NB4 (cell line): ENCODE measurements at regions not wholly inside any gene's neighbourhood (a gene's known extent, or its start where the extent isn't known, plus 50 kb on each side); places are given as distances from the start of the nearest gene placed in this dataset.

ENCODE experiments used
- DNase-seq: peaks from one replicate; pipeline ENCODE4 v3.0.0; 2010; ENCODE audit warnings: low read depth
- H3K4me3 ChIP-seq: one replicate; pipeline ENCODE4 v1.5.1; 2011; ENCODE audit warnings: mild to moderate bottlenecking, low read depth, low read length, moderate library complexity
- CTCF ChIP-seq: IDR thresholded peaks from one replicate; pipeline ENCODE4 v1.5.1; 2012; ENCODE audit warnings: low read depth, low read length
- MAX ChIP-seq: IDR thresholded peaks from 2 replicates; pipeline ENCODE4 v1.6.1; 2011; ENCODE audit warnings: low read depth, low read length
- MYC ChIP-seq: IDR thresholded peaks from 2 replicates; pipeline ENCODE4 v1.6.1; 2011; ENCODE audit warnings: low read depth, low read length
- POLR2A ChIP-seq: IDR thresholded peaks from 2 replicates; pipeline ENCODE4 v1.6.1; 2011; ENCODE audit warnings: mild to moderate bottlenecking; ENCODE audit not compliant: insufficient read length; ENCODE audit errors: extremely low read depth

- TF ChIP-seq CTCF = no peak
- no peak for TF ChIP-seq MYC
- no peak for TF ChIP-seq MAX
- TF ChIP-seq POLR2A = no peak
- H3K4me3 ChIP-seq = no peak overlapping the region
- no peak for DNase-seq
Measured at GRCh38 chr5:5018578-5018970, 121.6 kb upstream of the ADAMTS16 start.

- no peak for DNase-seq
- H3K4me3 ChIP-seq = no peak overlapping the region
- TF ChIP-seq CTCF (no peak), POLR2A (no peak)
Measured at GRCh38 chr5:5021436-5021835, 118.7 kb upstream of the ADAMTS16 start.

GRCh38 chr5:5025098-5025773 is 114.9 kb upstream of the ADAMTS16 start:
- no peak for TF ChIP-seq POLR2A
- TF ChIP-seq CTCF = no peak
- no peak for TF ChIP-seq MYC
- no peak for TF ChIP-seq MAX
- H3K4me3 ChIP-seq = peak overlapping the region; percentile 11
- no peak for DNase-seq

- no peak for TF ChIP-seq MYC
- TF ChIP-seq MAX = no peak
- no peak for TF ChIP-seq CTCF
- no peak for TF ChIP-seq POLR2A
- H3K4me3 ChIP-seq = peak overlapping the region; percentile 11
- peak; percentile 28 for DNase-seq
Measured at GRCh38 chr5:5025774-5026408, 114.2 kb upstream of the ADAMTS16 start.

GRCh38 chr5:5026409-5026785 is 113.7 kb upstream of the ADAMTS16 start:
- TF ChIP-seq MAX = no peak
- DNase-seq = no peak
- no peak overlapping the region for H3K4me3 ChIP-seq

GRCh38 chr5:5031665-5032064 is 108.5 kb upstream of the ADAMTS16 start:
- TF ChIP-seq MYC = no peak
- TF ChIP-seq CTCF = no peak
- no peak for TF ChIP-seq MAX
- no peak for TF ChIP-seq POLR2A
- no peak for DNase-seq
- H3K4me3 ChIP-seq = no peak overlapping the region
